H1 (cell line): ENCODE measurements at regions not wholly inside any gene's neighbourhood (a gene's known extent, or its start where the extent isn't known, plus 50 kb on each side); places are given as distances from the start of the nearest gene placed in this dataset.

Experiments
- CTCF ChIA-PET: fragments of 300-600 bp; sonication (Branson Sonifier 250); formaldehyde crosslinking; loops from one replicate; lab custom pipeline; 2021; ENCODE audit not compliant: partially characterized antibody; lab: Charles Lee
- POLR2A ChIA-PET: fragments of 300-600 bp; sonication (Branson Sonifier 250); formaldehyde crosslinking; loops from one replicate; lab custom pipeline; 2021; ENCODE audit warnings: inconsistent platforms; ENCODE audit not compliant: partially characterized antibody; lab: Charles Lee
- DNase-seq, 2 experiments: peaks; one replicate each; pipeline versions ENCODE4 v3.0.0 to v3.0.0-alpha.2; 2010 to 2022; ENCODE audit warnings: low spot score in 2 of 2, low read depth in 1 of 2, mixed read lengths in 1 of 2
- FAIRE-seq: peaks from 2 replicates; lab custom pipeline; 2011; peaks lifted over from hg19 to GRCh38; lab: Jason Lieb, UNC
- H2AFZ ChIP-seq: 2 replicates; pipeline ENCODE4 v1.8.1; 2012; ENCODE audit warnings: low read length, inconsistent platforms
- H2AK5ac ChIP-seq: 2 replicates; pipeline ENCODE4 v1.6.1; 2013; ENCODE audit warnings: low read depth, low read length
- H2BK120ac ChIP-seq: replicated peaks from 2 replicates; pipeline ENCODE3; 2013; ENCODE audit warnings: low read depth, low read length, inconsistent platforms
- H2BK12ac ChIP-seq: 2 replicates; pipeline ENCODE4 v1.6.1; 2013; ENCODE audit warnings: low read depth, low read length
- H2BK15ac ChIP-seq: 2 replicates; pipeline ENCODE4 v1.6.1; 2013; ENCODE audit warnings: low read length
- H2BK20ac ChIP-seq: 2 replicates; pipeline ENCODE4 v1.6.1; 2013; ENCODE audit warnings: low read length
- H2BK5ac ChIP-seq: 2 replicates; pipeline ENCODE4 v1.6.1; 2013; ENCODE audit warnings: low read depth, low read length
- H3K14ac ChIP-seq: 2 replicates; pipeline ENCODE4 v1.6.1; 2013; ENCODE audit warnings: inconsistent platforms; ENCODE audit not compliant: insufficient read length
- H3K18ac ChIP-seq: 2 replicates; pipeline ENCODE4 v1.6.1; 2013; ENCODE audit warnings: low read length; ENCODE audit errors: extremely low read depth
- H3K23ac ChIP-seq: 2 replicates; pipeline ENCODE4 v1.6.1; 2013; ENCODE audit warnings: inconsistent platforms; ENCODE audit not compliant: insufficient read length
- H3K23me2 ChIP-seq: 2 replicates; pipeline ENCODE4 v1.6.1; 2013; ENCODE audit warnings: low read depth, low read length
- H3K27ac ChIP-seq: 2 replicates; pipeline ENCODE4 v1.6.1; 2011; ENCODE audit warnings: low read depth, low read length, inconsistent platforms
- H3K27me3 ChIP-seq, 4 experiments: replicated peaks in 1 of 4; 1 replicate in 1 of 4; 2 replicates in 3 of 4; pipeline versions ENCODE4 v1.6.1 to v1.8.1; 2011 to 2013; ENCODE audit warnings: low read length in 3 of 4, mild to moderate bottlenecking in 3 of 4, inconsistent platforms in 2 of 4, mixed read lengths in 2 of 4, moderate library complexity in 1 of 4; ENCODE audit not compliant: control insufficient read depth in 3 of 4, insufficient read depth in 3 of 4; ENCODE audit errors: extremely low read depth in 1 of 4
- H3K36me3 ChIP-seq, 4 experiments: 2 replicates each; pipeline versions ENCODE4 v1.6.1 to v1.8.1; 2011 to 2013; ENCODE audit warnings: mild to moderate bottlenecking in 4 of 4, low read length in 3 of 4, moderate library complexity in 2 of 4, control low read depth in 1 of 4, inconsistent platforms in 1 of 4; ENCODE audit not compliant: insufficient read depth in 4 of 4, control insufficient read depth in 2 of 4
- H3K4ac ChIP-seq: replicated peaks from 2 replicates; pipeline ENCODE3; 2013; ENCODE audit warnings: low read length, low read depth, mixed read lengths, inconsistent platforms; ENCODE audit not compliant: insufficient read length
- H3K4me1 ChIP-seq, 4 experiments: replicated peaks in 1 of 4; 1 replicate in 1 of 4; 2 replicates in 3 of 4; pipeline versions ENCODE4 v1.6.1 to v1.8.1; 2011 to 2013; ENCODE audit warnings: low read length in 3 of 4, inconsistent platforms in 2 of 4, mixed read lengths in 1 of 4; ENCODE audit not compliant: insufficient read depth in 4 of 4, control insufficient read depth in 3 of 4
- H3K4me2 ChIP-seq, 2 experiments: 2 replicates each; pipeline versions ENCODE4 v1.6.1 to v1.8.1; 2011 to 2013; ENCODE audit warnings: low read depth in 2 of 2, low read length in 2 of 2, control low read depth in 1 of 2, inconsistent platforms in 1 of 2, mild to moderate bottlenecking in 1 of 2; ENCODE audit not compliant: insufficient read depth in 1 of 2
- H3K4me3 ChIP-seq, 4 experiments: fragments of 200-600, 300-600 bp in 1 of 4; sonication (generic), shearing (Covaris generic), sonication (Bioruptor Twin) in 1 of 4; 2 replicates each; pipeline versions ENCODE4 v1.5.1 to v1.8.1; 2011 to 2016; ENCODE audit warnings: low read length in 4 of 4, low read depth in 3 of 4, control low read depth in 2 of 4, inconsistent platforms in 2 of 4, mild to moderate bottlenecking in 2 of 4, mixed read lengths in 1 of 4, moderate library complexity in 1 of 4; ENCODE audit not compliant: insufficient read depth in 2 of 4; ENCODE audit errors: extremely low read depth in 1 of 4
- H3K56ac ChIP-seq: replicated peaks from 2 replicates; pipeline ENCODE3; 2013; ENCODE audit warnings: low read depth, mild to moderate bottlenecking, mixed read lengths, low read length, inconsistent platforms; ENCODE audit not compliant: insufficient read length
- H3K79me1 ChIP-seq: 2 replicates; pipeline ENCODE4 v1.6.1; 2013; ENCODE audit warnings: low read depth, low read length, control low read depth
- H3K79me2 ChIP-seq, 2 experiments: 2 replicates each; pipeline versions ENCODE4 v1.6.1 to v1.8.1; 2012 to 2013; ENCODE audit warnings: low read length in 2 of 2, mild to moderate bottlenecking in 2 of 2, inconsistent platforms in 1 of 2; ENCODE audit not compliant: insufficient read depth in 2 of 2, control insufficient read depth in 1 of 2
- H3K9ac ChIP-seq, 4 experiments: replicated peaks in 1 of 4; 1 replicate in 1 of 4; 2 replicates in 3 of 4; pipeline versions ENCODE4 v1.6.1 to v1.8.1; 2011 to 2013; ENCODE audit warnings: low read depth in 3 of 4, low read length in 3 of 4, control low read depth in 2 of 4, mild to moderate bottlenecking in 2 of 4, moderate library complexity in 2 of 4, inconsistent platforms in 1 of 4; ENCODE audit errors: extremely low read depth in 1 of 4
- H3K9me3 ChIP-seq, 2 experiments: 2 replicates each; pipeline versions ENCODE4 v1.6.1 to v1.8.1; 2012 to 2013; ENCODE audit warnings: mild to moderate bottlenecking in 2 of 2, moderate library complexity in 2 of 2, control low read depth in 1 of 2, inconsistent platforms in 1 of 2, low read depth in 1 of 2, low read length in 1 of 2, mixed read lengths in 1 of 2; ENCODE audit not compliant: insufficient read depth in 2 of 2
- H4K20me1 ChIP-seq, 2 experiments: replicated peaks in 1 of 2; 2 replicates each; pipeline versions ENCODE3 to v1.8.1; 2011 to 2013; ENCODE audit warnings: inconsistent platforms in 2 of 2, low read length in 2 of 2, mild to moderate bottlenecking in 1 of 2; ENCODE audit not compliant: insufficient read depth in 2 of 2, control insufficient read depth in 1 of 2
- H4K5ac ChIP-seq: 2 replicates; pipeline ENCODE4 v1.6.1; 2013; ENCODE audit warnings: low read length, low read depth, mixed read lengths, inconsistent platforms; ENCODE audit not compliant: insufficient read length
- H4K8ac ChIP-seq: 2 replicates; pipeline ENCODE4 v1.8.0; 2013; ENCODE audit warnings: mild to moderate bottlenecking, moderate library complexity, low read length, inconsistent platforms; ENCODE audit not compliant: insufficient read depth; ENCODE audit errors: extremely low read depth
- H4K91ac ChIP-seq: replicated peaks from 2 replicates; pipeline ENCODE3; 2013; ENCODE audit warnings: low read length, mixed read lengths, inconsistent platforms; ENCODE audit not compliant: insufficient read length
- CBX5 ChIP-seq: fragments of 300-800, 300-1000 bp; sonication (generic); IDR thresholded peaks from 2 replicates; pipeline ENCODE4 v1.7.1; 2016; ENCODE audit warnings: antibody characterized with exemption, low read length, low read depth
- KDM1A ChIP-seq: fragments of 200-600, 300-600 bp; sonication (generic); IDR thresholded peaks from 2 replicates; pipeline ENCODE4 v1.7.1; 2016; ENCODE audit warnings: mild to moderate bottlenecking, low read length, borderline replicate concordance
- KDM5A ChIP-seq: fragments of 200-600 bp; IDR thresholded peaks from 2 replicates; pipeline ENCODE4 v1.7.1; 2012; ENCODE audit warnings: mild to moderate bottlenecking, low read length, inconsistent platforms, mixed read lengths
- NRF1 ChIP-seq: IDR thresholded peaks from 2 replicates; pipeline ENCODE4 v1.6.1; 2011; ENCODE audit warnings: mild to moderate bottlenecking, low read depth, low read length, improper control_type of control experiment
- SAP30 ChIP-seq: fragments of 300-600 bp; sonication (generic); IDR thresholded peaks from 2 replicates; pipeline ENCODE4 v1.7.1; 2012; ENCODE audit warnings: low read length, moderate library complexity, mild to moderate bottlenecking, inconsistent platforms; ENCODE audit not compliant: insufficient read depth, insufficient replicate concordance
- SP2 ChIP-seq: IDR thresholded peaks from 2 replicates; pipeline ENCODE4 v1.6.1; 2012; ENCODE audit warnings: mild to moderate bottlenecking, low read length, inconsistent platforms
- SRF ChIP-seq: IDR thresholded peaks from 2 replicates; pipeline ENCODE4 v1.6.1; 2011; ENCODE audit warnings: mild to moderate bottlenecking, low read depth, low read length, moderate library complexity
- SUZ12 ChIP-seq: fragments of 200-600 bp; sonication (generic); IDR thresholded peaks from 2 replicates; pipeline ENCODE4 v1.6.1; 2012; ENCODE audit warnings: mild to moderate bottlenecking, inconsistent platforms, low read length, moderate library complexity, mixed read lengths
- YY1 ChIP-seq: IDR thresholded peaks from 2 replicates; pipeline ENCODE4 v1.6.1; 2011; ENCODE audit warnings: low read depth, mild to moderate bottlenecking, low read length
- WGBS, 2 experiments: shearing (Covaris generic) in 1 of 2; methylation state at CpG; one replicate each; pipeline versions ENCODE4 v1.1.6 to v1.1.7; 2013 to 2015; ENCODE audit warnings: low lambda C conversion rate in 2 of 2, mixed read lengths in 2 of 2, inconsistent platforms in 1 of 2, low coverage in 1 of 2, missing lambda C conversion rate in 1 of 2; ENCODE audit not compliant: insufficient replicate concordance in 2 of 2, insufficient coverage in 1 of 2, insufficient read length in 1 of 2; ENCODE audit errors: extremely low coverage in 1 of 2, missing lambda C conversion rate in 1 of 2; 5-methylcytosine and 5-hydroxymethylcytosine counted together

DNA sequence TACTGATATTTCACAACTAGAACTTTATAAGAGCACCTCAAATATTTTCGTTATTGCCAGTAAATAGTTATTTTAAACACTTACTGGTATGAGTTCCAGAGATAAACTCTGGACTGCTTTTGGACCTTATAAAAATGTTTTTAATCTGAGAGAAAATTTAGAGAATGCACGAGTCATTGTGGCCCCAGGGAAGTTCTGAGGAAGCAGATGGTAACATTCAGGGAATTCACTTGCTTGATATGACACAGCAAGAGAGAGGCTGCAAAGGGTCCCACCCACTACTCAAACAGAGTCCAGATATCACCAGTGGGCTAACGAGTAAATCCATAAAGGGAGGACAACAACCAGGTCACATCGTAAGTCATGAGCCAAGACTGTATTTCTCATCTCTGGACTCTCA lies 526.8 kb downstream of the TDRD15 start:
- DNase-seq (no peak), FAIRE-seq (no peak)
- H2BK120ac ChIP-seq = no peak overlapping the region
- no peak overlapping the region for H2BK12ac ChIP-seq
- CTCF ChIA-PET = interaction anchor here (0.5 kb wide), 1 partner anchor 37 kb away, joined by 3 read pairs; no protein-coding TSS in a partner anchor
- no peak overlapping the region for H4K91ac ChIP-seq
- no peaks in the 10 kb centered on the region for H3K23me2 ChIP-seq
- H2BK5ac ChIP-seq = no peak overlapping the region
- peaks cover 0 to 4% (median 0%) of the 10 kb centered on the region in 4 experiments; a peak in 1 of 7 replicates for H3K4me1 ChIP-seq
- no peak overlapping the region for H2BK15ac ChIP-seq
- no peak overlapping the region for H2AK5ac ChIP-seq
- H3K79me2 ChIP-seq = no peaks in the 10 kb centered on the region
- no peak overlapping the region for H4K5ac ChIP-seq
- 94% methylated on average over 4 of the region's 4 CpGs; no CpG with 5 or more reads in 1 of the 2 experiments for WGBS, 2 experiments
- no peak overlapping the region for H3K18ac ChIP-seq
- H3K4me3 ChIP-seq = no peak overlapping the region
- H3K56ac ChIP-seq = no peak overlapping the region
- H3K14ac ChIP-seq = no peak overlapping the region
- no peaks in the 10 kb centered on the region for H3K27me3 ChIP-seq
- no peak overlapping the region for H2BK20ac ChIP-seq
- no peak overlapping the region for H3K9ac ChIP-seq
- H2AFZ ChIP-seq = no peak overlapping the region
- H4K20me1 ChIP-seq = no peaks in the 10 kb centered on the region
- POLR2A ChIA-PET = no interaction called here
- no peak overlapping the region for H3K27ac ChIP-seq
- no peak overlapping the region for H4K8ac ChIP-seq
- H3K79me1 ChIP-seq = no peaks in the 10 kb centered on the region
- no peak overlapping the region for H3K4ac ChIP-seq
- no peak overlapping the region for H3K4me2 ChIP-seq
- no peaks in the 10 kb centered on the region for H3K36me3 ChIP-seq
- no peak overlapping the region for H3K23ac ChIP-seq
- no peaks in the 10 kb centered on the region for H3K9me3 ChIP-seq
- no peak for TF ChIP-seq CBX5
- no peak for TF ChIP-seq SUZ12
- no peak for TF ChIP-seq SP2
- TF ChIP-seq SRF = no peak
- TF ChIP-seq KDM5A = no peak
- TF ChIP-seq NRF1 = no peak
- TF ChIP-seq YY1 = no peak
- TF ChIP-seq KDM1A = no peak
- no peak for TF ChIP-seq SAP30
